GM12878 (cell line): ENCODE measurements at regions not wholly inside any gene's neighbourhood (a gene's known extent, or its start where the extent isn't known, plus 50 kb on each side); places are given as distances from the start of the nearest gene placed in this dataset.

ENCODE experiments used
- ATAC-seq: fragments of 200-7000 bp; cut with Tn5 transposase; 3 replicates; pipeline ENCODE4 v1.9.1; 2020; ENCODE audit warnings: mild to moderate bottlenecking, moderate library complexity
- BruUV-seq: library from RNA; stranded (reverse); fragments of 400-500 nt; replicated peaks from 2 replicates; lab custom pipeline; 2021; lab: Mats Ljungman, UMichigan
- CTCF ChIA-PET: fragments of 300-600 bp; sonication (Branson Sonifier 250); formaldehyde crosslinking; extraction: SDS; loops from one replicate; lab custom pipeline; 2021; ENCODE audit warnings: inconsistent platforms; lab: Yijun Ruan, JAX
- POLR2A ChIA-PET: fragments of 350-600 bp; formaldehyde crosslinking; extraction: SDS; loops from one replicate; lab custom pipeline; 2021; ENCODE audit warnings: inconsistent platforms; lab: Charles Lee
- RAD21 ChIA-PET: fragments of 300-600 bp; sonication (Branson Sonifier 250); formaldehyde crosslinking; loops from one replicate; lab custom pipeline; 2023; ENCODE audit warnings: antibody characterized with exemption; ENCODE audit not compliant: unreplicated experiment; lab: Charles Lee
- SMC1A ChIA-PET: fragments of 300-600 bp; sonication (Branson Sonifier 250); formaldehyde crosslinking; loops from one replicate; lab custom pipeline; 2023; ENCODE audit not compliant: unreplicated experiment, uncharacterized antibody; lab: Charles Lee
- DNase-seq: peaks from one replicate; pipeline ENCODE4 v3.0.0-alpha.2; 2011; ENCODE audit warnings: low read depth, low spot score
- FAIRE-seq: peaks from 3 replicates; lab custom pipeline; 2011; peaks lifted over from hg19 to GRCh38; lab: Jason Lieb, UNC
- H2AFZ ChIP-seq: 2 replicates; pipeline ENCODE4 v1.6.0; 2011; ENCODE audit warnings: low read depth, low read length, control low read depth; ENCODE audit not compliant: control insufficient read depth
- H3K27ac ChIP-seq: 2 replicates; pipeline ENCODE4 v1.5.1; 2011; ENCODE audit warnings: control low read depth; ENCODE audit not compliant: control insufficient read depth, insufficient read depth
- H3K27me3 ChIP-seq, 2 experiments: replicated peaks in 1 of 2; 2 replicates each; pipeline versions ENCODE4 v1.6.0 to v1.6.1; 2011; ENCODE audit warnings: low read length in 1 of 2; ENCODE audit not compliant: control insufficient read depth in 2 of 2, insufficient read depth in 2 of 2
- H3K36me3 ChIP-seq, 2 experiments: 2 replicates each; pipeline ENCODE4 v1.5.1; 2011; ENCODE audit warnings: low read length in 1 of 2; ENCODE audit not compliant: control insufficient read depth in 2 of 2, insufficient read depth in 2 of 2
- H3K4me1 ChIP-seq: 2 replicates; pipeline ENCODE4 v1.6.1; 2011; ENCODE audit warnings: mild to moderate bottlenecking, low read length, moderate library complexity, mixed read lengths; ENCODE audit not compliant: control insufficient read depth, insufficient read depth
- H3K4me2 ChIP-seq: 2 replicates; pipeline ENCODE4 v1.6.0; 2011; ENCODE audit warnings: control low read depth; ENCODE audit not compliant: control insufficient read depth, insufficient read depth
- H3K4me3 ChIP-seq: fragments of 200-600 bp; sonication (generic); 2 replicates; pipeline ENCODE4 v1.5.1; 2016
- H3K79me2 ChIP-seq: 2 replicates; pipeline ENCODE4 v1.6.0; 2011; ENCODE audit warnings: low read length; ENCODE audit not compliant: control insufficient read depth, insufficient read depth
- H3K9ac ChIP-seq: 2 replicates; pipeline ENCODE4 v1.8.0; 2011; ENCODE audit warnings: low read length, control low read depth, mixed read lengths; ENCODE audit not compliant: control insufficient read depth, insufficient read depth
- H3K9me3 ChIP-seq: replicated peaks from 3 replicates; pipeline ENCODE4 v1.5.1; 2011; ENCODE audit warnings: mild to moderate bottlenecking, low read length; ENCODE audit not compliant: control insufficient read depth, insufficient read depth
- H4K20me1 ChIP-seq: 2 replicates; pipeline ENCODE4 v1.6.0; 2011; ENCODE audit not compliant: control insufficient read depth, insufficient read depth
- HCFC1 ChIP-seq: fragments of 150-350 bp; IDR thresholded peaks from 2 replicates; pipeline ENCODE4 v1.6.1; 2014; ENCODE audit warnings: low read length
- HDAC6 ChIP-seq: fragments of 200-600 bp; sonication (generic); IDR thresholded peaks from one replicate; pipeline ENCODE4 v1.8.0; 2017; ENCODE audit warnings: antibody characterized with exemption; ENCODE audit not compliant: unreplicated experiment
- KDM1A ChIP-seq: fragments of 200-600 bp; sonication (generic); IDR thresholded peaks from 2 replicates; pipeline ENCODE4 v1.6.1; 2016; ENCODE audit warnings: borderline replicate concordance
- NR2F1 ChIP-seq: fragments of 450-650 bp; conservative IDR thresholded peaks from 2 replicates; pipeline ENCODE4 v1.6.1; 2017; ENCODE audit warnings: mild to moderate bottlenecking
- TAF1 ChIP-seq: IDR thresholded peaks from 2 replicates; pipeline ENCODE4 v1.6.1; 2011; ENCODE audit warnings: mild to moderate bottlenecking, low read depth, low read length, borderline replicate concordance
- ZNF622 ChIP-seq: fragments of 450-650 bp; IDR thresholded peaks from 2 replicates; pipeline ENCODE4 v1.6.1; 2017; ENCODE audit warnings: mild to moderate bottlenecking, inconsistent platforms
- WGBS: methylation state at CpG from one replicate; pipeline ENCODE4 v1.1.6; 2016; ENCODE audit warnings: low lambda C conversion rate; ENCODE audit not compliant: insufficient replicate concordance, insufficient coverage; ENCODE audit errors: missing lambda C conversion rate; 5-methylcytosine and 5-hydroxymethylcytosine counted together
- in situ Hi-C: fragments of 300-500 bp; cut with MboI; formaldehyde crosslinking; loops from 9 replicates; pipeline ENCODE4 v1.14.3; 2018; ENCODE audit warnings: mixed read lengths
- intact Hi-C: fragments of 100-400 bp; cut with micrococcal nuclease; formaldehyde crosslinking; loops from one replicate; pipeline ENCODE4 v1.14.2; 2022; ENCODE audit not compliant: unreplicated experiment
- TF ChIP-seq, protein P1 (sequence below): fragments of 450-650 bp; IDR thresholded peaks from 2 replicates; pipeline ENCODE4 v1.6.1; 2017; ENCODE audit warnings: antibody characterized with exemption, mild to moderate bottlenecking, moderate library complexity

GRCh38 chr22:48075604-48076003, 1313.2 kb downstream of the TBC1D22A start (continued):
- TF ChIP-seq KDM1A, result no peak
- no peak for TF ChIP-seq HCFC1
- TF ChIP-seq NR2F1, result no peak
- no peak for TF ChIP-seq HDAC6
- no peak for TF ChIP-seq TAF1
- TF ChIP-seq, protein P1, sequence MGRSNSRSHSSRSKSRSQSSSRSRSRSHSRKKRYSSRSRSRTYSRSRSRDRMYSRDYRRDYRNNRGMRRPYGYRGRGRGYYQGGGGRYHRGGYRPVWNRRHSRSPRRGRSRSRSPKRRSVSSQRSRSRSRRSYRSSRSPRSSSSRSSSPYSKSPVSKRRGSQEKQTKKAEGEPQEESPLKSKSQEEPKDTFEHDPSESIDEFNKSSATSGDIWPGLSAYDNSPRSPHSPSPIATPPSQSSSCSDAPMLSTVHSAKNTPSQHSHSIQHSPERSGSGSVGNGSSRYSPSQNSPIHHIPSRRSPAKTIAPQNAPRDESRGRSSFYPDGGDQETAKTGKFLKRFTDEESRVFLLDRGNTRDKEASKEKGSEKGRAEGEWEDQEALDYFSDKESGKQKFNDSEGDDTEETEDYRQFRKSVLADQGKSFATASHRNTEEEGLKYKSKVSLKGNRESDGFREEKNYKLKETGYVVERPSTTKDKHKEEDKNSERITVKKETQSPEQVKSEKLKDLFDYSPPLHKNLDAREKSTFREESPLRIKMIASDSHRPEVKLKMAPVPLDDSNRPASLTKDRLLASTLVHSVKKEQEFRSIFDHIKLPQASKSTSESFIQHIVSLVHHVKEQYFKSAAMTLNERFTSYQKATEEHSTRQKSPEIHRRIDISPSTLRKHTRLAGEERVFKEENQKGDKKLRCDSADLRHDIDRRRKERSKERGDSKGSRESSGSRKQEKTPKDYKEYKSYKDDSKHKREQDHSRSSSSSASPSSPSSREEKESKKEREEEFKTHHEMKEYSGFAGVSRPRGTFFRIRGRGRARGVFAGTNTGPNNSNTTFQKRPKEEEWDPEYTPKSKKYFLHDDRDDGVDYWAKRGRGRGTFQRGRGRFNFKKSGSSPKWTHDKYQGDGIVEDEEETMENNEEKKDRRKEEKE, result no peak

GRCh38 chr22:48072777-48073176, 1310.3 kb downstream of the TBC1D22A start:
- in situ Hi-C loops (no loop called here), intact Hi-C loops (no loop called here)
- Histone ChIP-seq H3K9ac (no peak overlapping the region), H3K79me2 (no peaks in the 10 kb centered on the region), H3K4me1 (peaks cover 11% of the 10 kb centered on the region), H3K27ac (no peak overlapping the region), H3K36me3 (no peaks in the 10 kb centered on the region), H3K27me3 (no peaks in the 10 kb centered on the region; a peak in 1 of 4 replicates), H3K4me2 (no peak overlapping the region), H3K4me3 (no peak overlapping the region), H3K9me3 (no peaks in the 10 kb centered on the region; the same call in 2 of the 3 replicates), H4K20me1 (no peaks in the 10 kb centered on the region), H2AFZ (no peak overlapping the region)
- BruUV-seq, result no TSS peak
- POLR2A ChIA-PET, result interaction anchor here (1.0 kb wide), 1 partner anchor 28 kb away, joined by 3 read pairs; no protein-coding TSS in a partner anchor
- DNase-seq (no peak), ATAC-seq (no peak), FAIRE-seq (no peak)
- RAD21 ChIA-PET, result no interaction called here
- CTCF ChIA-PET, result interaction anchor here (0.6 kb wide), 1 partner anchor 135 kb away, joined by 3 read pairs; no protein-coding TSS in a partner anchor
- no peak for TF ChIP-seq ZNF622
- SMC1A ChIA-PET, result no interaction called here
- 45% methylated on average over 6 of the region's 6 CpGs for WGBS
